ENCODE measurements at regions not wholly inside any gene's neighbourhood (a gene's known extent, or its start where the extent isn't known, plus 50 kb on each side); places are given as distances from the start of the nearest gene placed in this dataset.

GRCh38 chrX:126395909-126396308, 156.7 kb downstream of the DCAF12L1 start:
- Mint-ChIP-seq H3K4me1 (ENCODE audit: low read depth) (peaks cover 4% of the 10 kb centered on the region), H3K27ac (no peak overlapping the region), H3K9me3 (ENCODE audit: low read depth) (peaks cover 11% of the 10 kb centered on the region), H3K36me3 (ENCODE audit: insufficient read depth) (peaks cover 3% of the 10 kb centered on the region), H3K27me3 (no peaks in the 10 kb centered on the region), H3K4me3 (ENCODE audit: low read depth) (no peak overlapping the region)
- DNase-seq (ENCODE audit: low spot score, unreplicated experiment): no peak
- TF ChIP-seq CTCF (IDR thresholded peaks at IDR 0.05; ENCODE audit: unreplicated experiment): no peak

- Mint-ChIP-seq H3K9me3 (ENCODE audit: low read depth) (peaks cover 14% of the 10 kb centered on the region), H3K27me3 (no peaks in the 10 kb centered on the region), H3K4me1 (ENCODE audit: low read depth) (peaks cover 4% of the 10 kb centered on the region), H3K4me3 (ENCODE audit: low read depth) (no peak overlapping the region), H3K27ac (no peak overlapping the region), H3K36me3 (ENCODE audit: insufficient read depth) (peaks cover 1% of the 10 kb centered on the region)
- no peak for DNase-seq (ENCODE audit: low spot score, unreplicated experiment)
- no peak for TF ChIP-seq CTCF (IDR thresholded peaks at IDR 0.05; ENCODE audit: unreplicated experiment)
These were observed 157.9 kb downstream of the DCAF12L1 start for GRCh38 chrX:126394681-126395080.

GRCh38 chrX:126393284-126393683, 159.3 kb downstream of the DCAF12L1 start:
- no peak for TF ChIP-seq CTCF (IDR thresholded peaks at IDR 0.05; ENCODE audit: unreplicated experiment)
- no peak overlapping the region for H3K4me3 Mint-ChIP-seq (ENCODE audit: low read depth)

GRCh38 chrX:126376465-126376864, 176.1 kb downstream of the DCAF12L1 start:
- Mint-ChIP-seq H3K27ac (no peak overlapping the region), H3K27me3 (no peaks in the 10 kb centered on the region), H3K4me1 (ENCODE audit: low read depth) (no peaks in the 10 kb centered on the region), H3K9me3 (ENCODE audit: low read depth) (peaks cover 23% of the 10 kb centered on the region), H3K4me3 (ENCODE audit: low read depth) (no peak overlapping the region), H3K36me3 (ENCODE audit: insufficient read depth) (peaks cover 21% of the 10 kb centered on the region)
- TF ChIP-seq CTCF (IDR thresholded peaks at IDR 0.05; ENCODE audit: unreplicated experiment): no peak
- DNase-seq (ENCODE audit: low spot score, unreplicated experiment): no peak

More at GRCh38 chrX:126393284-126393683, 159.3 kb downstream of the DCAF12L1 start:
- Mint-ChIP-seq H3K27ac (no peak overlapping the region), H3K9me3 (ENCODE audit: low read depth) (peaks cover 15% of the 10 kb centered on the region), H3K36me3 (ENCODE audit: insufficient read depth) (peaks cover 3% of the 10 kb centered on the region), H3K4me1 (ENCODE audit: low read depth) (peaks cover 3% of the 10 kb centered on the region), H3K27me3 (no peaks in the 10 kb centered on the region)
- no peak for DNase-seq (ENCODE audit: low spot score, unreplicated experiment)

GRCh38 chrX:126342859-126343258, 176.8 kb upstream of the DCAF12L2 start:
- peaks cover 4% of the 10 kb centered on the region for H3K4me1 Mint-ChIP-seq (ENCODE audit: low read depth)
- no peak overlapping the region for H3K4me3 Mint-ChIP-seq (ENCODE audit: low read depth)
- H3K36me3 Mint-ChIP-seq (ENCODE audit: insufficient read depth): peaks cover 12% of the 10 kb centered on the region
- H3K27ac Mint-ChIP-seq: no peak overlapping the region
- H3K9me3 Mint-ChIP-seq (ENCODE audit: low read depth): peaks cover 30% of the 10 kb centered on the region
- no peak for DNase-seq (ENCODE audit: low spot score, unreplicated experiment)
- no peaks in the 10 kb centered on the region for H3K27me3 Mint-ChIP-seq
- TF ChIP-seq CTCF (IDR thresholded peaks at IDR 0.05; ENCODE audit: unreplicated experiment): no peak

Data from progenitor cell of endocrine pancreas (in vitro differentiated cells).